WTC11 (cell line): ENCODE measurements at regions not wholly inside any gene's neighbourhood (a gene's known extent, or its start where the extent isn't known, plus 50 kb on each side); places are given as distances from the start of the nearest gene placed in this dataset.

ENCODE experiments used
- ATAC-seq: fragments of 200-7000 bp; cut with Tn5 transposase; 2 replicates; pipeline ENCODE4 v1.10.0; 2021; ENCODE audit warnings: mild to moderate bottlenecking, moderate library complexity
- CTCF ChIA-PET: fragments of 300-600 bp; sonication (Branson Sonifier 250); formaldehyde crosslinking; loops from one replicate; lab custom pipeline; 2021; ENCODE audit warnings: antibody characterized with exemption; lab: Charles Lee
- POLR2A ChIA-PET: fragments of 350-600 bp; sonication (Branson Sonifier 250); formaldehyde crosslinking; loops from one replicate; lab custom pipeline; 2021; ENCODE audit warnings: antibody characterized with exemption; lab: Charles Lee
- DNase-seq: peaks from one replicate; pipeline ENCODE4 v3.0.0; 2021; ENCODE audit warnings: low spot score
- H3K27ac Mint-ChIP-seq: 2 replicates; pipeline ENCODE4 v1.8.0; 2021; ENCODE audit warnings: mixed read lengths
- H3K27me3 Mint-ChIP-seq: 2 replicates; pipeline ENCODE4 v1.8.0; 2021; ENCODE audit warnings: low read depth, mild to moderate bottlenecking, moderate library complexity, mixed read lengths
- H3K36me3 Mint-ChIP-seq: 2 replicates; pipeline ENCODE4 v1.8.0; 2021; ENCODE audit warnings: mixed read lengths
- H3K4me1 Mint-ChIP-seq: 2 replicates; pipeline ENCODE4 v1.8.0; 2022; ENCODE audit warnings: mixed read lengths
- H3K4me3 Mint-ChIP-seq: 2 replicates; pipeline ENCODE4 v1.8.0; 2021; ENCODE audit warnings: mild to moderate bottlenecking, moderate library complexity, mixed read lengths
- H3K9me3 Mint-ChIP-seq: 2 replicates; pipeline ENCODE4 v1.8.0; 2021; ENCODE audit warnings: mixed read lengths
- ELF4 ChIP-seq: sonication (generic); formaldehyde crosslinking; IDR thresholded peaks from 2 replicates; pipeline ENCODE4 v1.8.1; 2022; ENCODE audit warnings: low read depth, mild to moderate bottlenecking, moderate library complexity, missing genetic modification reagents
- FOXJ3 ChIP-seq: sonication (generic); formaldehyde crosslinking; IDR thresholded peaks from 2 replicates; pipeline ENCODE4 v1.9.0; 2021; ENCODE audit warnings: missing genetic modification reagents, mild to moderate bottlenecking, borderline replicate concordance
- GTF2I ChIP-seq: fragments of 250-450 bp; sonication (Bioruptor Pico); conservative IDR thresholded peaks from 2 replicates; pipeline ENCODE4 v1.4.0; 2021; ENCODE audit warnings: mild to moderate bottlenecking
- JAZF1 ChIP-seq: fragments of 250-450 bp; sonication (Bioruptor Pico); IDR thresholded peaks from 2 replicates; pipeline ENCODE4 v1.9.0; 2021; ENCODE audit warnings: moderate library complexity, mild to moderate bottlenecking, inconsistent platforms
- KAT7 ChIP-seq: sonication (generic); formaldehyde crosslinking; IDR thresholded peaks from 2 replicates; pipeline ENCODE4 v1.8.1; 2023; ENCODE audit warnings: missing genetic modification reagents, mild to moderate bottlenecking, borderline replicate concordance
- MYBL2 ChIP-seq: sonication (generic); formaldehyde crosslinking; IDR thresholded peaks from 2 replicates; pipeline ENCODE4 v1.8.1; 2023; ENCODE audit warnings: mild to moderate bottlenecking, moderate library complexity, missing genetic modification reagents
- NFYB ChIP-seq: sonication (generic); formaldehyde crosslinking; conservative IDR thresholded peaks from 2 replicates; pipeline ENCODE4 v1.8.0; 2022; ENCODE audit warnings: low read depth, missing genetic modification reagents
- RORB ChIP-seq: fragments of 250-450 bp; sonication (Bioruptor Pico); IDR thresholded peaks from 2 replicates; pipeline ENCODE4 v1.9.0; 2021; ENCODE audit warnings: mild to moderate bottlenecking
- TEAD1 ChIP-seq: sonication (generic); formaldehyde crosslinking; IDR thresholded peaks from 2 replicates; pipeline ENCODE4 v1.8.0; 2022; ENCODE audit warnings: mild to moderate bottlenecking, missing genetic modification reagents
- ZBTB21 ChIP-seq: sonication (generic); formaldehyde crosslinking; IDR thresholded peaks from 2 replicates; pipeline ENCODE4 v1.8.1; 2023; ENCODE audit warnings: mild to moderate bottlenecking, missing genetic modification reagents, borderline replicate concordance
- ZNF138 ChIP-seq: sonication (generic); formaldehyde crosslinking; conservative IDR thresholded peaks from 2 replicates; pipeline ENCODE4 v1.8.1; 2022; ENCODE audit warnings: mild to moderate bottlenecking, moderate library complexity, missing genetic modification reagents
- ZNF317 ChIP-seq: sonication (generic); formaldehyde crosslinking; IDR thresholded peaks from 2 replicates; pipeline ENCODE4 v1.8.1; 2023; ENCODE audit warnings: low read depth, mild to moderate bottlenecking, moderate library complexity, missing genetic modification reagents, borderline replicate concordance
- ZNF416 ChIP-seq: fragments of 250-450 bp; sonication (Bioruptor Pico); IDR thresholded peaks from 2 replicates; pipeline ENCODE4 v1.9.0; 2021; ENCODE audit warnings: mild to moderate bottlenecking, inconsistent platforms
- TF ChIP-seq, protein P1 (sequence below): sonication (generic); formaldehyde crosslinking; IDR thresholded peaks from 2 replicates; pipeline ENCODE4 v1.8.0; 2023; ENCODE audit warnings: mild to moderate bottlenecking, missing genetic modification reagents
- TF ChIP-seq, protein P2 (sequence below): sonication (generic); formaldehyde crosslinking; IDR thresholded peaks from 2 replicates; pipeline ENCODE4 v1.8.0; 2022; ENCODE audit warnings: mild to moderate bottlenecking, missing genetic modification reagents
- TF ChIP-seq, protein P3 (sequence below): fragments of 250-450 bp; sonication (Bioruptor Pico); IDR thresholded peaks from 2 replicates; pipeline ENCODE4 v1.9.0; 2021; ENCODE audit warnings: mild to moderate bottlenecking, borderline replicate concordance
- TF ChIP-seq, protein P4 (sequence below): sonication (generic); formaldehyde crosslinking; IDR thresholded peaks from 2 replicates; pipeline ENCODE4 v1.8.1; 2022; ENCODE audit warnings: missing genetic modification reagents, borderline replicate concordance

DNA sequence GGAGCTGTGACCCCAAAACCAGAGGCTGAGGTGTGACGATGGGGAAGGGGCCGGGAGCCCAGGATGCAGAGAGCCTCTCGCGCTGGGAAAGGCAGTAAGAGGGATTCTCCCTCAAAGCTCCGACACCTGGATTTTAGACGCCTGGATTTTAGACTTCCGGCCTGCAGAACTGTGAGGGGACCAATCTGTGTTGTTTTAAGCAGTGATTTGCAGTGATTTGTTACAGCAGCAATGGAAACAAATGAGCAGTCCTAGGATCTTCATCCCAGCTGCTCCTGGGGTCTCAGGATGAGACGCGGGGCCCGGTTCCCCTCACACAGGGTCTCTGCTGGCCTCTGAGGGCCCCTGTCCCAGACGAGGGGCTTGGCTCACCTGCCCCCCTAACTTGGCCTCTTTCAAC is 365.5 kb downstream of the THBS2 start (continued):
- TF ChIP-seq ZNF138 (CRISPR knock-in tag) (no peak), FOXJ3 (CRISPR knock-in tag) (no peak), JAZF1 (no peak), NFYB (no peak), ZNF416 (no peak)
- TF ChIP-seq, protein P1, sequence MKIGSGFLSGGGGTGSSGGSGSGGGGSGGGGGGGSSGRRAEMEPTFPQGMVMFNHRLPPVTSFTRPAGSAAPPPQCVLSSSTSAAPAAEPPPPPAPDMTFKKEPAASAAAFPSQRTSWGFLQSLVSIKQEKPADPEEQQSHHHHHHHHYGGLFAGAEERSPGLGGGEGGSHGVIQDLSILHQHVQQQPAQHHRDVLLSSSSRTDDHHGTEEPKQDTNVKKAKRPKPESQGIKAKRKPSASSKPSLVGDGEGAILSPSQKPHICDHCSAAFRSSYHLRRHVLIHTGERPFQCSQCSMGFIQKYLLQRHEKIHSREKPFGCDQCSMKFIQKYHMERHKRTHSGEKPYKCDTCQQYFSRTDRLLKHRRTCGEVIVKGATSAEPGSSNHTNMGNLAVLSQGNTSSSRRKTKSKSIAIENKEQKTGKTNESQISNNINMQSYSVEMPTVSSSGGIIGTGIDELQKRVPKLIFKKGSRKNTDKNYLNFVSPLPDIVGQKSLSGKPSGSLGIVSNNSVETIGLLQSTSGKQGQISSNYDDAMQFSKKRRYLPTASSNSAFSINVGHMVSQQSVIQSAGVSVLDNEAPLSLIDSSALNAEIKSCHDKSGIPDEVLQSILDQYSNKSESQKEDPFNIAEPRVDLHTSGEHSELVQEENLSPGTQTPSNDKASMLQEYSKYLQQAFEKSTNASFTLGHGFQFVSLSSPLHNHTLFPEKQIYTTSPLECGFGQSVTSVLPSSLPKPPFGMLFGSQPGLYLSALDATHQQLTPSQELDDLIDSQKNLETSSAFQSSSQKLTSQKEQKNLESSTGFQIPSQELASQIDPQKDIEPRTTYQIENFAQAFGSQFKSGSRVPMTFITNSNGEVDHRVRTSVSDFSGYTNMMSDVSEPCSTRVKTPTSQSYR (CRISPR knock-in tag), result no peak
- TF ChIP-seq, protein P2, sequence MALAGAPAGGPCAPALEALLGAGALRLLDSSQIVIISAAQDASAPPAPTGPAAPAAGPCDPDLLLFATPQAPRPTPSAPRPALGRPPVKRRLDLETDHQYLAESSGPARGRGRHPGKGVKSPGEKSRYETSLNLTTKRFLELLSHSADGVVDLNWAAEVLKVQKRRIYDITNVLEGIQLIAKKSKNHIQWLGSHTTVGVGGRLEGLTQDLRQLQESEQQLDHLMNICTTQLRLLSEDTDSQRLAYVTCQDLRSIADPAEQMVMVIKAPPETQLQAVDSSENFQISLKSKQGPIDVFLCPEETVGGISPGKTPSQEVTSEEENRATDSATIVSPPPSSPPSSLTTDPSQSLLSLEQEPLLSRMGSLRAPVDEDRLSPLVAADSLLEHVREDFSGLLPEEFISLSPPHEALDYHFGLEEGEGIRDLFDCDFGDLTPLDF (CRISPR knock-in tag), result no peak

DNA sequence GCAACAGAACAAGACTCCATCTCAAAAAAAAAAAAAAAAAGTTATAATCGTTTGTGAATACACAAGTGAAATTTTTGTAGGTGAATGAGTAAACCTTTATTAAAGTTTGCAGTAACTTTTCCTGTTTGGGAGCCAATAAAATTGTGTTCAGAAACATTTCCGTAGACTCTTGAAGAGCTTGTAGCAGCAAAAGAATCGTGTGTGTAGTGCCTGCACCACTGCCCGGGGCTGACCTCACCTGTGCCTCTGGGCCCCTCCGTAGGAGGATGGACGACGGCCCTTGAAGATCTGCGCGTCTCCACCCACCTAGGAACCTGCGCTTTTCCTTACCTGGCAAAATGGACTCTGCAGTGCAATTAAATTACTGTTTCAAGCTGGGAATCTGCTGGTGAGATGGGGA is 366.0 kb downstream of the THBS2 start:
- no peaks in the 10 kb centered on the region for H3K36me3 Mint-ChIP-seq
- ChIA-PET POLR2A (no interaction called here), CTCF (interaction anchor here (0.8 kb wide), 1 partner anchor 436 kb away, joined by 4 read pairs; no protein-coding TSS in a partner anchor)
- H3K4me1 Mint-ChIP-seq, result peaks cover 7% of the 10 kb centered on the region
- H3K27ac Mint-ChIP-seq, result no peak overlapping the region
- H3K4me3 Mint-ChIP-seq, result no peak overlapping the region
- H3K27me3 Mint-ChIP-seq, result peaks cover 17% of the 10 kb centered on the region
- TF ChIP-seq, protein P3, sequence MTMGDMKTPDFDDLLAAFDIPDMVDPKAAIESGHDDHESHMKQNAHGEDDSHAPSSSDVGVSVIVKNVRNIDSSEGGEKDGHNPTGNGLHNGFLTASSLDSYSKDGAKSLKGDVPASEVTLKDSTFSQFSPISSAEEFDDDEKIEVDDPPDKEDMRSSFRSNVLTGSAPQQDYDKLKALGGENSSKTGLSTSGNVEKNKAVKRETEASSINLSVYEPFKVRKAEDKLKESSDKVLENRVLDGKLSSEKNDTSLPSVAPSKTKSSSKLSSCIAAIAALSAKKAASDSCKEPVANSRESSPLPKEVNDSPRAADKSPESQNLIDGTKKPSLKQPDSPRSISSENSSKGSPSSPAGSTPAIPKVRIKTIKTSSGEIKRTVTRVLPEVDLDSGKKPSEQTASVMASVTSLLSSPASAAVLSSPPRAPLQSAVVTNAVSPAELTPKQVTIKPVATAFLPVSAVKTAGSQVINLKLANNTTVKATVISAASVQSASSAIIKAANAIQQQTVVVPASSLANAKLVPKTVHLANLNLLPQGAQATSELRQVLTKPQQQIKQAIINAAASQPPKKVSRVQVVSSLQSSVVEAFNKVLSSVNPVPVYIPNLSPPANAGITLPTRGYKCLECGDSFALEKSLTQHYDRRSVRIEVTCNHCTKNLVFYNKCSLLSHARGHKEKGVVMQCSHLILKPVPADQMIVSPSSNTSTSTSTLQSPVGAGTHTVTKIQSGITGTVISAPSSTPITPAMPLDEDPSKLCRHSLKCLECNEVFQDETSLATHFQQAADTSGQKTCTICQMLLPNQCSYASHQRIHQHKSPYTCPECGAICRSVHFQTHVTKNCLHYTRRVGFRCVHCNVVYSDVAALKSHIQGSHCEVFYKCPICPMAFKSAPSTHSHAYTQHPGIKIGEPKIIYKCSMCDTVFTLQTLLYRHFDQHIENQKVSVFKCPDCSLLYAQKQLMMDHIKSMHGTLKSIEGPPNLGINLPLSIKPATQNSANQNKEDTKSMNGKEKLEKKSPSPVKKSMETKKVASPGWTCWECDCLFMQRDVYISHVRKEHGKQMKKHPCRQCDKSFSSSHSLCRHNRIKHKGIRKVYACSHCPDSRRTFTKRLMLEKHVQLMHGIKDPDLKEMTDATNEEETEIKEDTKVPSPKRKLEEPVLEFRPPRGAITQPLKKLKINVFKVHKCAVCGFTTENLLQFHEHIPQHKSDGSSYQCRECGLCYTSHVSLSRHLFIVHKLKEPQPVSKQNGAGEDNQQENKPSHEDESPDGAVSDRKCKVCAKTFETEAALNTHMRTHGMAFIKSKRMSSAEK, result no peak
- TF ChIP-seq ELF4 (CRISPR knock-in tag) (no peak), GTF2I (CRISPR knock-in tag) (no peak), ZBTB21 (CRISPR knock-in tag) (no peak), MYBL2 (CRISPR knock-in tag) (no peak), KAT7 (CRISPR knock-in tag) (no peak), ZNF317 (CRISPR knock-in tag) (no peak), TEAD1 (CRISPR knock-in tag) (no peak), RORB (no peak)
- TF ChIP-seq, protein P4, sequence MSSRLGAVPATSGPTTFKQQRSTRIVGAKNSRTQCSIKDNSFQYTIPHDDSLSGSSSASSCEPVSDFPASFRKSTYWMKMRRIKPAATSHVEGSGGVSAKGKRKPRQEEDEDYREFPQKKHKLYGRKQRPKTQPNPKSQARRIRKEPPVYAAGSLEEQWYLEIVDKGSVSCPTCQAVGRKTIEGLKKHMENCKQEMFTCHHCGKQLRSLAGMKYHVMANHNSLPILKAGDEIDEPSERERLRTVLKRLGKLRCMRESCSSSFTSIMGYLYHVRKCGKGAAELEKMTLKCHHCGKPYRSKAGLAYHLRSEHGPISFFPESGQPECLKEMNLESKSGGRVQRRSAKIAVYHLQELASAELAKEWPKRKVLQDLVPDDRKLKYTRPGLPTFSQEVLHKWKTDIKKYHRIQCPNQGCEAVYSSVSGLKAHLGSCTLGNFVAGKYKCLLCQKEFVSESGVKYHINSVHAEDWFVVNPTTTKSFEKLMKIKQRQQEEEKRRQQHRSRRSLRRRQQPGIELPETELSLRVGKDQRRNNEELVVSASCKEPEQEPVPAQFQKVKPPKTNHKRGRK (CRISPR knock-in tag), result no peak
- ATAC-seq (no peak), DNase-seq (no peak)
- no peaks in the 10 kb centered on the region for H3K9me3 Mint-ChIP-seq
